NCI-H1694 treated with DMSO at 0.1 percent for 48 hours (cell line): ENCODE measurements at regions not wholly inside any gene's neighbourhood (a gene's known extent, or its start where the extent isn't known, plus 50 kb on each side); places are given as distances from the start of the nearest gene placed in this dataset.
"Not testable (repeated sequence)": the region's sequence is repeated elsewhere in the genome, so short reads cannot be mapped to it uniquely, and the experiment has no call there.

Experiments
- DNase-seq: peaks from one replicate; lab custom pipeline; 2025; lab: John Stamatoyannopoulos, UW

DNA sequence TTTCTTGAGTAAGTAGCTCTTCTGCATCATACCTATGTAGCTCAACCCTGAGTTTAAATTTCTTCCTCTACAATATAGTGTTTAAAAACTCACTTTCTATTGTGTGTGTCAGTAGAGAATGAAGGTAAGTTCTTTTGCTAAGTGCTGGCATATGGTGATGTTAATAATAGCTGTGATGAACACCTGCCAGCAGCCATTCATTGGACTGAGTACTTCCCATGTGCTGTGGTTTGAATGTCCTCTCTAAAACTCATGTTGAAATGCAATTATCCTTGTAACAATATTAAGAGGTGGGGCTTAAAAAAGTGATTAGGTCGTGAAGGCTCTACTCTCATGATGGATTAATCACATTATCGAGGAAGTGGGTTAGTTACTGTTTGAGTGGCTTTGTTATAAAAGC is 645.2 kb upstream of the RGMB start:
- no peak for DNase-seq

GRCh38 chr5:98128846-98129245 is 644.6 kb upstream of the RGMB start:
- DNase-seq: no peak

DNA sequence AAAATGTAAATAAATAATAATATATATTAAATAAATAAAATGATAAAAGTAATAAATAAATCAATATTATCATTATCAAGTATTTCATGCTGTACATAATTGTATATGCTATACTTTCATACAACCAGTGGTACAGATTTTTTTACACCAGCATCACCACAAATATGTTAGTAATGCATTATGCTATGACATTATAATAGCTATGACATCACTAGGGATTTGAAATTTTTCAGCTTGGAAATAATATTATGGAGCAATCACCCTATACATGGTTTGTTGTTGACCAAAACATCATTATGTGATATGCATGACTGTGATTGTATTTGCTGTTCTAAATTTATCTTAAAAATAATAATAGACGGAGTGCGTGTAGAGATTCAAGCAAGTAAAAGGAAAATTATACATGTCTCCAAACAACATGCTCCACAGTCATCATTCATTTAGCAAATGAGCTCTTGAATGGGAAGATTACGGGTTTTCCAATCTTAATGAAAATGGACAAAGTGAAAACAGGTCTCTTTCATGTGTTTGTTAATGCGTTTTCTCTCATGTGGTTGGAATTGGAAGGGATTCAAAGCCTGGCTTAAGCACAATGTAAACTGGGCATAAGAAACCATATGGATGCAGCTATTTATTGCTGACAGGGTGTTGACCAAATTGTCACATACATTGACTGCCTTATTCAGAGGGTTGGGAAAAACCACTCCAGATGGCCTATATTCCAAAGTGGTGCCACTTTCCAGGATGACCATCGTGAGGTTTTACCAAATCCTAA is 643.0 kb upstream of the RGMB start:
- DNase-seq: no peak

DNA sequence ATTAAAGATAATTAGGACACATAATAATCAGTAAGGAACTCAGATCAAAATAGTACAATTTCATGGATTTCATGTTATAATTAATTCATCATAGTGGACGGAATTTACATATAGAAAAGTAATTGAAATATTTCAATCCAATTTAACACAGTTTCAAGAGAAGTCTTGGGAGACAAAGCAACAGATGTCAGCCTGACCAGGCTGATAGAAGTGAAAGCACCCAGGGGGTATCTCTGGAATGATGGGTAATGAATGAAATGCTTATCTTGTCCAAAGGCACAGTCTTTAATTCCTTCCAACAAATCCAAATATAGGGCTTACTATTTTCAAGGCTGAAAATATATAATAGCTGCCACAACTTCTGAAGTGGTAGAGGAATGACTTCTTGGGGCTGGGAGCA is 629.3 kb upstream of the RGMB start:
- DNase-seq: no peak

GRCh38 chr5:98144710-98145109 is 628.8 kb upstream of the RGMB start:
- no peak for DNase-seq

GRCh38 chr5:98157368-98157767 is 616.1 kb upstream of the RGMB start:
- no peak for DNase-seq

DNA sequence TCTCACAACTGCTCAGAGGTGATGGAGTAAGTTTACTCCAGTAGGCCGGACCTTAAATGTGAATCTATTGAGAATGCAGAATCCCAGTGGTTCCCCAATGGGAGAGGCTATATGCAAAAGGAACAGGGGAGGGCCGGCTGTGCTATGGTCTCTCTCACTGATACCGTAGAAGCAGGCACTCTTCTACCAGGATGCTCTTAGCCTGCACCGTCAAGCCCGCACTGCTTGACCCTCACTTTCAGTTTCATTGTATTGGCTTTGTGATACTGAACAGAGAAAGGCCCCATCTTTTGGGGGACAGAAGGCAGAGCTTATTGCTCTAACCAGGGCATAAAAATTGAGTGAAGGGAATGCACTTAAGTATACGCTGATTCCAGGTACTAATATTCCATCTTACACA is 615.0 kb upstream of the RGMB start:
- DNase-seq: no peak

DNA sequence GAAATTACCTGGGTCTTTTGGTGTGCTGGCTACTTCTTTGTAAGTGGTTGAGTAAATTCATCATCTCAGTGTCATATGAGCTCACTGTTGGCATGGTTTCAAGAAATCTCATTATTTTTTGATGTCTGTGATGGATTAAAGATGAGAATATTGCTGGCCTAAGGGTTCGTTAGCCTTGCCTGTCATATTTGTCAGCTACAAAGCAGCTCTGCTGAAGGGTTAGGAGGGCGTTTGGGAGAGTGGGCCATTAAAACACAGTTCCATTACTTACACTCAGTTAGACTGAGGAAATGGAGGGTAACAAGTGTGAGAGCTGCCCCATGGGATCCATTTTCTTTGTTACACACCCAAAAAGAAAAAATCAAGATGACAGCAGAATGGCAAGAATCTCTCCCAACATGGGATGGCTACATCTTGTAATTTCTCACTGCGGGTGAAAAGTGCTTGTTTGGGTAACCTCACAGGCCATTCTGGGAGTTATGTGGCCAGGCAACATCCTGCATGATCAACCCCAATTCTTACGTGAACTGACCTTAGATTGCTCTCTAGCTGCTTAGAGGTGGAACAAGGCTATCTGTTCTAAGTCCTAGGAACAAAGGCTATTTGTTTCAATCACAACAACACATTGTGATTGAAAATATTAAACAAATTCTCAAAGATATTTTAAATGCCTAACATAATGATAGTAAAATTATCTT is 609.5 kb upstream of the RGMB start:
- no peak for DNase-seq

GRCh38 chr5:98168871-98169270 is 604.6 kb upstream of the RGMB start:
- no peak for DNase-seq

DNA sequence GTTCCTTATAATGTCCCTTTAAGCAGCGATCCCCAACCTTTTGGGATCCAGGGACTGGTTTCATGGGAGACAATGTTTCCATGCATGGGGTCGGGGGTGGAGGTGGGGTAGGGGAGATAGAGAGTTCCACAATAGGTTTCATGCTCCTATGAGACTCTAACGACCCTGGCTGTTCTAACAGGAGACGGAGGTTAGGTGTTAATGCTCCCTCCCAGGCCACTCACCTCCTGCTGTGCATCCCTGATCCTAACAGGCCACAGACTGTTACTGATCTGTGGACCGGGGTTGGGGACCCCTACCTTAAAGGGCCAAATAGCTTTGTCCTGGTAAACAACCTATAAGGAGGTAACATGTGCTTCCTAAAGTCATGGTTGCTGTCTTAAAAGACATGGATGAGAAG is 602.5 kb upstream of the RGMB start:
- DNase-seq: no peak

DNA sequence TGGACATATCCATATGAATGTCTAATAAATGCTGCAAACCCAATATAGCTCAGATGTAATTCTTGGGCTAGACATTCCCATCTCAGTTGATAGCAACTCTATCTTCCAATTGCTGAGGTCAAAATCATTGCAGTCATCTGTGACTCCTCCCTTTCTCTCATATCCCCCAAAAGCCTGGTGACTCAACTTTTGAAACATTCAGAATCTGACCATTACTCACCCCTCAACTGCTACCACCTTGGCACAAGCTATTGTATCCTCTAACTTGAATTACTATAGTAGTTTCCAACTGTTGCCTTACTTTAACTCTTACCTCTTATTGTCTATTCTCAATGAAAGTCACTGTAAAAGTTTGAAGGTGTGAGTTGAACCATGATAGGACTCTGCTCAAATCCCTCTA is 600.1 kb upstream of the RGMB start:
- no peak for DNase-seq

GRCh38 chr5:98175474-98175873 is 598.0 kb upstream of the RGMB start:
- DNase-seq: no peak

DNA sequence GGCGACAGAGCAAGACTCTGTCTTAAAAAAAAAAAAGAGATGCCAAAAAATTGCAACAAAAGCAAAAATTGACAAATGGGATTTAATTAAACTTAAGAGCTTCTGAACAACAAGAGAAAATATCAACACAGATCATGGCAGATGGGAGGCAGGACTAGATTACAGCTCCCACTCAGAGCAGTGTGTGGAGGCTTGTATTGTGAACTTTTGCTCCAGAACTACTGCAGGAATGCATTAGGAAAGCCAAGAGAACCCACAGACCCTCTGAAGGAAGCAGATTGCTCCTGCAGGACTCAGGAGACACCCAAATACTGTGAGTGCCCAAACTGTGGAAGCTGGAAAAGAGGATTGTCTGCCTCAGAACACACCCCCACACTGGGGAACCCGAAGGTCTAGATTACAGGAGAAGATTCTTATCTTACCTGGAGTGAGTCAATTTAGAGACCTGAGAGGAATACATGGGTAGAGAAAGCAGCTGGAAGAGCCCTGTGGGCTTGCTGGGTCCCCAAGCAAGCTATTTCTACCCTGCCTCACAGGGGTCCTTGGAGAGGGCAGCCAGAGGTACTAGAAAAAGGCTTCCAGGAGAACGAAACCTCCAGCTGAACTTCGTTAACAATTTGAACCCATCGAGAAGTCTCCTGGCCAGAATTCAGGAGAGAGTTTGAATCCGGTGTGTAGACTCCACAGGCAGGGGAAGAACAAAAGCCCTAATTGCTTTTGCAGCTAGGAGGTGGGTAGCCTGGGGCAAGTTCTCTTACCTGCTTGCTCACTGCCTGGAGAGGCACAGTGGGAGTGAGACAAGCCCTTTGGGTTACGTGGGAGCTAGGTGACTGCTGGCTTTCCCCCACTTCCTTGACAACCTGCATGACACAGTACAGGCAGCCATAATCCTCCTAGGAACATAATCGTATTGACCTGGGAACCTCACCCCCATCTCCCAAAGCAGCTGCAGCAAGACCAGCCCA is 593.4 kb upstream of the RGMB start:
- no peak for DNase-seq

DNA sequence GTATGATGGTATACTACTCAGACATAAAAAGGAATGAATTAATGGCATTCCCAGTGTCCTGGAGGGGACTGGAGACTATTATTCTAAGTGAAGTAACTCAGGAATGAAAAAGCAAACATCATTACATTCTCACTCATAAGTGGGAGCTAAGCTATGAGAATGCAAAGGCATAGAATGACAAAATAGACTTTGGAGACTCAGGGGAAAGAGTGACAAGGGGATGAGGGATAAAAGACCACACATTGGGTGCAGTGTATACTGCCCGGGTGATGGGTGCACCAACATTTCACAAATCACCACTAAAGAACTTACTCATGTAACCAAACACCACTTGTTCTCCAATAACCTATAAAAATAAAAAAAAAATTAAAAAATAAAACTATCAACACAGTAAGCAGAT is 587.3 kb upstream of the RGMB start:
- no peak for DNase-seq

- DNase-seq: no peak
Measured at GRCh38 chr5:98187945-98188344, 585.5 kb upstream of the RGMB start.

- DNase-seq: not testable (repeated sequence)
Measured at GRCh38 chr5:98190344-98190743, 583.1 kb upstream of the RGMB start.

GRCh38 chr5:98193921-98194760 is 579.3 kb upstream of the RGMB start:
- no peak for DNase-seq

GRCh38 chr5:98200726-98201541 is 572.5 kb upstream of the RGMB start:
- DNase-seq: no peak

DNA sequence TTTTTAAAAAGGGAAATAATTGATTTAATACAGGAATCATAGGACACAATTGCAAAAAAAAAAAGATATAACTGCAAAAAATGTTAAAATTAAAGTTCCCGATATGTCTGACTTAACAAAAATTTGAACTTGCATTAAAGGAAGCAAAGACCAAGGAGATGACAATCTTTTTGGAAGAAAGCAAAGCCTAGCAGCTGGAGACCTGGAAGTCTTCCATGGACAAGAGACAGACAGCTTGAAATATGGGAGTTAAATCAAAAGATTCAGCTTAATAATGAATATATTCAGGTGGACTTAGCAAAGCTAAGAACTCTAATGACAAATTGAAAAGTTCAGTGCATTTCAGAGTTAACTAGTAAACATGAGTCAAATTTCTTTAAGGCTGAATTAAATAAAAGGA is 568.7 kb upstream of the RGMB start:
- no peak for DNase-seq

DNA sequence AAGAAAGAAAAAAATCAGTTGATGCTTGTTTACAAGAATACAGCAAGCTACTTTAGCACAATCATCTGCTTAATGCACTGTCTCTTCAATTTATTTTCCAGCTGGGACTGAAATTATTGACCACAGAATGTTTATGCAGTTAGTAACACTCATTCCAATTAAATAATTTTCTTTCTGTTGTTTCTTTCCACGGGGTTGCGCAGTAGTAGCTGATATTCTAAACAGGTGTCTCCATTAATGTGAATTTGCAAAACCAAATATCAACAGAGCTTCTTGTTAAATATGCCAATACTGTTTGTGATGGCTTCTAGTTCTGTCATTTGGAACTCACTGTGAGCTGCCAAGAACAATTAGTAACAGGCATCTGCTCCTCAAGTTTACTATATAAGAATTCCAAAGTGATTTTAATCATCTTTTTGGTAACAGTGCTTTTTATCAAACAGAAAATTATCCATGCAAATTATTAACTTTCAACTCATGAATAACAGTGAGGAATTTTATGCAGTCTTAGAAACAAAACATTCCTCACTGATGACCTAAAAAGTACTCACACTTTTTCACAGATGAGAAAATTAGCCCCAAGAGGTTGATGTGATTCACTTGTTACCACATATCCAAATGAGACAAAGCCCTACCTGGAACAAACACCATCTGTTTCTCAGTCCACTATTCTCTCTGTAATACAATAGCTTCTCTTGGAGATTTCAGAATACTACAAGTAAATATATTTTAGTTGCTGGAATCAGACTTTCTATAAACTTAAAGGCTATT is 567.6 kb upstream of the RGMB start:
- DNase-seq: no peak
